ENCODE measurements at regions not wholly inside any gene's neighbourhood (a gene's known extent, or its start where the extent isn't known, plus 50 kb on each side); places are given as distances from the start of the nearest gene placed in this dataset.

GRCh38 chr18:67273288-67273687, 243.2 kb downstream of the DSEL start:
- ATAC-seq (replicated peaks in 1 of 2) = no peak
- H3K4me1 Mint-ChIP-seq (ENCODE audit: low read depth) = peaks cover 15% of the 10 kb centered on the region
- DNase-seq = no peak
- H3K4me3 Mint-ChIP-seq = no peak overlapping the region
- peaks cover 10% of the 10 kb centered on the region for H3K27me3 Mint-ChIP-seq (ENCODE audit: low read depth)
- no peak overlapping the region for H3K27ac Mint-ChIP-seq
- H3K9me3 Mint-ChIP-seq = no peaks in the 10 kb centered on the region
- no peaks in the 10 kb centered on the region for H3K36me3 Mint-ChIP-seq (ENCODE audit: insufficient read depth in 2 of 2)

DNA sequence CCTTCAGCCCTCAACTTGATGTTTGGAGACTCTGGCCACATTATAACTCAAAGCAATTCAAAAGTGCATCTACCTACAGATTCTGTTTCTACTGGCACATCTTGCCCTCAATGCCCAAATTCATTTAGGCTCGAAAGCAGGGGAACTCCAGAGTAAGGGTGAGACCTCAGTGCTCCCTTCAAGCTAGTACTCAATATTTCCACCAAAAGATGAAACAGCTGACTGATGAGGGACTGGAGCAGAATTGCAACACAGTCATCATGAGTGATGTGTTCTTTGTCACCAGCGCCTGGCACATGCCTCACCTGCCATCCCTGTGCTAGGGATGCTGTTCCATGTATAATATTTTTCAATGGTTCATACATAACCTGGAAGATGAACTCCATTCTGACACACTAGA, 247.3 kb downstream of the DSEL start:
- H3K4me1 Mint-ChIP-seq (ENCODE audit: low read depth) = peaks cover 30% of the 10 kb centered on the region
- H3K27ac Mint-ChIP-seq = no peak overlapping the region
- no peaks in the 10 kb centered on the region for H3K36me3 Mint-ChIP-seq (ENCODE audit: insufficient read depth in 2 of 2)
- peak; percentile 74 to 79 for ATAC-seq (replicated peaks in 1 of 2)
- no peak overlapping the region for H3K4me3 Mint-ChIP-seq
- H3K9me3 Mint-ChIP-seq = peaks cover 0 to 2% of the 10 kb centered on the region in 2 donors
- peaks cover 10% of the 10 kb centered on the region for H3K27me3 Mint-ChIP-seq (ENCODE audit: low read depth)
- DNase-seq = peak; percentile 2 to 3

DNA sequence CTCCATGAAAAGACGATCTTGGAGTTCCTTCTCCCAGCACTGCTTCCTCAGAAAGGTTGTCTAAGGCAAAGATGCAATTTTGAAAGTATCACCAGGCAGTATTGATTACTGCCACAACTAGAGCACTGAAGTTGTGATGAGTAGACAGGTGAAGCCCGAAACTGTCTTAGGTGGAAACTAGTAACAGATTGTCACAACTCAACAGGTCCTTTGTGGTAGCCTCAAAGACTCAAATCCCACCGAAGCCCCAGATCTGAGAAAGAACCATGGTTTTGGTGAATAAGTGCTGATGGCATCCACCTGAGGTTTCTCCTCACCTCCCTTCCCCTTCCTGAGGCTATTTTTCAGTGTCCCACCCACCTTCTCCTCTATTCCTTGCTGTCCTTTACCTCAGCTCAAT, 248.0 kb downstream of the DSEL start:
- Mint-ChIP-seq H3K36me3 (ENCODE audit: insufficient read depth in 2 of 2) (no peaks in the 10 kb centered on the region), H3K4me3 (no peak overlapping the region), H3K9me3 (peaks cover 0 to 2% of the 10 kb centered on the region in 2 donors), H3K27ac (no peak overlapping the region), H3K4me1 (ENCODE audit: low read depth) (peaks cover 30% of the 10 kb centered on the region), H3K27me3 (ENCODE audit: low read depth) (peaks cover 10% of the 10 kb centered on the region)
- DNase-seq (no peak), ATAC-seq (replicated peaks in 1 of 2) (peak; percentile 29 to 33)

DNA sequence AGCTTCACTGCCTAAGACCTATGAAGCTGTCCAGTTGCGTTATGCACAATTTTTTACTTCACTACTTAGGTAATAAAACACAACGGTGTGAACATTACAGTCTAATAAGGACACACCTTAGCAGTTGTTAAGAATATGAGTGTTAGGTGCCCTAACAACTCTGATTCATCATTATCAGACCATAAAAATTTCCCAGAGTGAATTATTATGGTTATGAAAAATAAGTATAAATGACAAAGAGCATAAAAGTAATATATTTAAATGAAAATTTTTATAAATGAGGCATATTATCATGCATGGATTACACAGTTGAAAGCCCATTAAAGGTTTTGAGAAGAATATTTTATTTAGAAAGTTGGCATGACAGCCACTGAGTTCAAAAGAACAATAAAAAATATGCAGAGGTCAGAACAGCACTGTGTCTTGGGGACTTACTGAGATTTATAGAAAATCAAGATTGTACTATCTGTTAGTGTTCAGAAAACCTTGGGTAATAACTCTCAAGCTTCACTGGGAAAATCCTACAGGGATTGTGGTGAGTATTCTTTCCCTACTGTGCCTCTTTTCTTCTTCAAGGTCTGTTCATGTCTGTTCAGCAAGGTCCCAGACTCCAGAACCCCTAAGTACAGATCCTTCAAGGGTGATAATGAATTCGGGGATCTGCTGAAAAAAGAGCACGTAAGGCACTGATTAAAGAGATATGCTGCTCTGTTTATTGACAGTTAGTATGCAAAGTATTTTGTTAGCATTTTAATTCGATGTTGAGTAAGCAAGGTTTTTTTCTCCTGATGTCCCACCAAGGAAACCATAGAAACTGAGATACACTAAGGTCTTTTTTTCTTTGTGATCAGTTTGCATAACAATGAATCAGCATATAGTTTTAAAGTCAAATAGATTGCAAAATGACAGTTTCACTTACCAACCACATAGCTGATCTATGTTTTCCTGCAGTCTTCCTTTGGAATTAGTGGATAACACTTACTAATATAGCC, 250.0 kb downstream of the DSEL start:
- Mint-ChIP-seq H3K27ac (no peak overlapping the region), H3K4me3 (peak overlapping the region in 1 of 2 donors; percentile 11), H3K9me3 (peaks cover 0 to 2% of the 10 kb centered on the region in 2 donors), H3K27me3 (ENCODE audit: low read depth) (peaks cover 10% of the 10 kb centered on the region), H3K36me3 (ENCODE audit: insufficient read depth in 2 of 2) (no peaks in the 10 kb centered on the region), H3K4me1 (ENCODE audit: low read depth) (peaks cover 38% of the 10 kb centered on the region)
- no peak for DNase-seq
- no peak for ATAC-seq (replicated peaks in 1 of 2)

DNA sequence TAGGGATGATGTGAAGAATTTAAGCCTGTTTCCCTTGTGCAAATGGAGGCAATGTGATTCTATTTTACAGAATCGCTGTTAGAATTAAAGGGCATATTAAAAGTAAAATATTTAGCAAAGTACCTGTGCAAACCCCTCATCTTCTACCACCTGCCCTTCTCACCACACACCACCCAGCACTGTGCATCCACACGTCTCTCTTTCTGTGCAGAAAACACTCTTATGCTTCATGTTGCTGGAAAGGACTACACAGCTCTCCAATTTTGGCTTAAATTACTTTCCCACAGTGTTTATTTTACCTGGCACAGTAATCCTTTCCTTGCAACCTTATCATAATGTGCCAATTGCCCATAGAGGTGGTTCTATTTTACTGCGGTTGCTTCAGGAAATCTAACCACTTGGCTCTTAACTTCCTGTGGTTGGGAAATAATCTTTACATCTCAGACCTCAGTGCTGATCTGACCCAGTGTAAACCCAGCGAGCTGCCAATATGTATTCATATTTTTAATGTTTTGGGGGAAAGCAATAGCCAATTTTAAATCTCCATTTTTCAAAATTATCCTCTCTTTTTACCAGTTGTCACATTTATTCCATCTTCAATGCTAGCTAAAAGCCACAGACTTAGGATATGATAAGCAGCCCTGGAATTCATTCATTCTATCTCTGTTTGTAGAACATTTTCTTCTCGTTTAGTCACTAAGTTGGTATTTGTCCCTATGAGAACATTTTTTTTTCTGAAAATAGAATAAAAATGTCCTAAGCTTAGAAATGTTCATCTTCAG, 250.9 kb downstream of the DSEL start:
- peaks cover 38% of the 10 kb centered on the region for H3K4me1 Mint-ChIP-seq (ENCODE audit: low read depth)
- no peak for DNase-seq
- H3K27me3 Mint-ChIP-seq (ENCODE audit: low read depth) = peaks cover 10% of the 10 kb centered on the region
- no peak overlapping the region for H3K27ac Mint-ChIP-seq
- peak overlapping the region; percentile 4 to 11 for H3K4me3 Mint-ChIP-seq
- no peaks in the 10 kb centered on the region for H3K36me3 Mint-ChIP-seq (ENCODE audit: insufficient read depth in 2 of 2)
- ATAC-seq (replicated peaks in 1 of 2) = peak; percentile 37 to 50
- peaks cover 0 to 2% of the 10 kb centered on the region in 2 donors for H3K9me3 Mint-ChIP-seq

DNA sequence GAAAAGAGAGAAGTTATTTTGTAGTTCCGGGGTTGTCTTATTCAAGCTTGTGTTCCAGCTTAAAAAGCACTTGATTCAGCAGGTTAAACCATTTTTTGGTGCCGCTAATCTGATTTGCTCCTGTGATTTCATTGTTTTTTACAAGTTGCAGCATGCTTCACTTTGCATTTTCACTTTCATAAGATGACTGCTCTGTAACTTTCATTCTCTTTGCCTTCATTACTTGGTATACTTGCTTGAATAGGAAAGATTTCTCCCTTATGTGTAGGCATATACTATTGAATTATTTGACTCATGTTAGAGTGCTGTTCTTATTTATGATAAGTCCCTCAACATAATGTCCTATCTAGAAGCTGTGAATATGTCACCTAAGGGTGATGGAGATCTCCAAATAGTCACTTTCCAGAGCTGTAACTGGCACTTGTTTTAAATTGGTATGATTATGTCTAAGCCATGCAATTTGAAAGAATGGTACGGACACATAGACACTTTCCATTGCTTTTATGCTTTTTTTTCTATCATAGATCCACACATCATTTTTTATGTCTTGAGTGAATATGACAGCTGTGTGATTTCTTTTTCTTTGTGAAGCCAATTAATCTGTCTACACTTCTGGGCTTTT, 254.5 kb downstream of the DSEL start:
- no peaks in the 10 kb centered on the region for H3K27me3 Mint-ChIP-seq (ENCODE audit: low read depth)
- no peaks in the 10 kb centered on the region for H3K36me3 Mint-ChIP-seq (ENCODE audit: insufficient read depth in 2 of 2)
- H3K9me3 Mint-ChIP-seq = no peaks in the 10 kb centered on the region
- H3K4me3 Mint-ChIP-seq = peak overlapping the region in 1 of 2 donors; percentile 19
- peaks cover 27% of the 10 kb centered on the region for H3K4me1 Mint-ChIP-seq (ENCODE audit: low read depth)
- peak overlapping the region; percentile 68 for H3K27ac Mint-ChIP-seq
- ATAC-seq (replicated peaks in 1 of 2) = peak; percentile 56 to 81
- no peak for DNase-seq

- ATAC-seq (replicated peaks in 1 of 2) (peak; percentile 45 to 48), DNase-seq (no peak)
- no peaks in the 10 kb centered on the region for H3K27me3 Mint-ChIP-seq (ENCODE audit: low read depth)
- H3K4me1 Mint-ChIP-seq (ENCODE audit: low read depth) = peaks cover 23% of the 10 kb centered on the region
- H3K27ac Mint-ChIP-seq = no peak overlapping the region
- no peaks in the 10 kb centered on the region for H3K36me3 Mint-ChIP-seq (ENCODE audit: insufficient read depth in 2 of 2)
- no peak overlapping the region for H3K4me3 Mint-ChIP-seq
- H3K9me3 Mint-ChIP-seq = no peaks in the 10 kb centered on the region
Measured at GRCh38 chr18:67260841-67261240, 255.7 kb downstream of the DSEL start.

DNA sequence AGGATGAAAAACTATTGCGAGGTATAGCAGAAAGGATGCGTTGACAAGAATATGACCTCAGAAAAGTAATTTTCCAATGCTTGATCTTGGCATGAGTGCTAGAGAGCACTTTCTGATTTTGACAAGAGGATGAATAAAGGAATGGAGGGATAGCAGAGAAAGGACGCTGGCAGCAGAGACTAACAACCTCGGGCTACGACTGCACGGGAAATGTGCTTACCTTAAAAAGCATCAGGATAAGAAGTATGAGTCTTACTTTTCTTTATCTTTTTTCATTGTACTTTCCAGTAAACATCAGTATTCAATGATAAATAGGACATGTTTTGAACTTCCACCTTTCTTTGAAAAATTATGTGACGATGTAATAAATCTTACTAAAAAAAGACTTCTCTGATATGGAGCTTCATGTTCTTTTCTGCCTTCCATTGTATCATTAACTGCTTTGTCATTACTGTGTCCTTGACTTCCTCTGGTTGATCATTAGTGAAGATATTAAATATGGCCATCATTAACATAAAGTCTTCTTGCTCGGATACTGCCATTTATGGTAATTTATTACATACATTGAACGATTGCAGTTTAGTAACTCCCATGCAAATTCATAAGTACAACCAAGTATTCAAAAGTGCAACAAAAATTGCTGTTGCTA, 265.6 kb downstream of the DSEL start:
- DNase-seq (no peak), ATAC-seq (replicated peaks in 1 of 2) (no peak)
- Mint-ChIP-seq H3K27ac (no peak overlapping the region), H3K4me1 (ENCODE audit: low read depth) (no peaks in the 10 kb centered on the region), H3K36me3 (ENCODE audit: insufficient read depth in 2 of 2) (no peaks in the 10 kb centered on the region), H3K27me3 (ENCODE audit: low read depth) (no peaks in the 10 kb centered on the region), H3K4me3 (no peak overlapping the region), H3K9me3 (peaks cover 2% of the 10 kb centered on the region in 2 donors)

DNA sequence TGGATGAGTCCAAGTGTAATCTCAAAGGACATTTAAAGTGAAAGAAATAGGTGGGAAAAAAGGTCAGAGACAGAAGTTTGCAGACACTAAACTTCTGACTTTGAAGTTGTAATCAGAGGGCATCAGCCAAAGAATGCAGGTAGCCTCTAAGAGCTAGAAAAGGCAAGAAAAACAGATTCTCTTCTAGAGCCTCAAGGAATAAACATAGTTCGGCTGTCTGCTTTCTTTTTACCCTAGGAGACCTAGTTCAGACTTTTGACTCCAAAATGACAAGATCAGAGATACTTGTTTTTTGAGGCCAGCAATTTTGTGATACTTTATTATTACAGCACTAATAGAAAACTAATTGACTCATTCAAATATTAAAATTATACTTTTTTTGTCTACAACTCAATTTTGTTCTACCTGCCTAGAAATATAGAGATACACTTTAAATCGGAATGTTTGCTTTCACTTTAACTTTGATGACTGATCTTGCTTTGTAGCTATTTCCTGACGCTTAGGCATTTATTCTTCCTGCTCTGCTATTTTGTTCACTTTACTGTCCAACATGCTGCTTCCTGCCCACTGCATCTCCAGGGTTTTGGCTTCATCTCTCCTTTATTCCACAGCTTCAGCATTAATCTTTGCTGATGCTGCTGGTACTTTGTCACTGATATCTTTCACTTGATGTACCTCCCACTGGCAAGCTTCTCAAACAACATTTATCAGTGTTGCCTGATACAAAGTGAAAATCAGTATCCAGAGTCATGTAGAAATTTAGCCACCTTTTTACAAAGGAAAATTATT, 272.5 kb downstream of the DSEL start:
- Mint-ChIP-seq H3K27me3 (ENCODE audit: low read depth) (no peaks in the 10 kb centered on the region), H3K4me3 (peak overlapping the region; percentile 82 to 84), H3K4me1 (ENCODE audit: low read depth) (peaks cover 9% of the 10 kb centered on the region), H3K36me3 (ENCODE audit: insufficient read depth in 2 of 2) (no peaks in the 10 kb centered on the region), H3K9me3 (no peaks in the 10 kb centered on the region), H3K27ac (peak overlapping the region; percentile 83)
- DNase-seq = peak in 1 of 2 donors; percentile 5
- peak in 1 of 2 donors; percentile 54 for ATAC-seq (replicated peaks in 1 of 2)

DNA sequence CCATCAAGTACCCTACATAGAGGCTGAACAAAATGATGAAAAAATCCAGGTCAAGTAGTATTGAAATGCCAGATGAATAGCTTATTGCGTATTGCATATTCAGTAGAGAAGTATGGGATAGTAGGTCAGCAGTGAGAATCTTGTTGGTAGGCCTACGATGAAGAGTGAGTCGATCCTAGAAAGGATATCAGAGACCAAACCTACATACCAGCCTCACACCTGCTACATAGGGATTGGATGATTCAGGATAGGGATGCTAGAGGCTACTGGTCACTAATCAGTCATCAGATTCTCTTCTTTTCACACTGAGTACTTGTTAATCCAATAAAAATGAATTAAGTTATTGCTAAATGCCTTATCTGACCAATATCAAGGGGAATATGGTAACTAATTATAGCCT, 274.5 kb downstream of the DSEL start:
- ATAC-seq (replicated peaks in 1 of 2) = no peak
- Mint-ChIP-seq H3K27ac (no peak overlapping the region), H3K9me3 (no peaks in the 10 kb centered on the region), H3K4me1 (ENCODE audit: low read depth) (peaks cover 9% of the 10 kb centered on the region), H3K36me3 (ENCODE audit: insufficient read depth in 2 of 2) (no peaks in the 10 kb centered on the region), H3K4me3 (no peak overlapping the region), H3K27me3 (ENCODE audit: low read depth) (no peaks in the 10 kb centered on the region)
- DNase-seq = no peak

- Mint-ChIP-seq H3K36me3 (ENCODE audit: insufficient read depth in 2 of 2) (no peaks in the 10 kb centered on the region), H3K27me3 (ENCODE audit: low read depth) (no peaks in the 10 kb centered on the region), H3K9me3 (no peaks in the 10 kb centered on the region), H3K4me3 (no peak overlapping the region), H3K27ac (peak overlapping the region; percentile 80), H3K4me1 (ENCODE audit: low read depth) (peaks cover 9% of the 10 kb centered on the region)
- ATAC-seq (replicated peaks in 1 of 2) = peak in 1 of 2 donors; percentile 49
- no peak for DNase-seq
Measured at GRCh38 chr18:67241299-67241698, 275.2 kb downstream of the DSEL start.

DNA sequence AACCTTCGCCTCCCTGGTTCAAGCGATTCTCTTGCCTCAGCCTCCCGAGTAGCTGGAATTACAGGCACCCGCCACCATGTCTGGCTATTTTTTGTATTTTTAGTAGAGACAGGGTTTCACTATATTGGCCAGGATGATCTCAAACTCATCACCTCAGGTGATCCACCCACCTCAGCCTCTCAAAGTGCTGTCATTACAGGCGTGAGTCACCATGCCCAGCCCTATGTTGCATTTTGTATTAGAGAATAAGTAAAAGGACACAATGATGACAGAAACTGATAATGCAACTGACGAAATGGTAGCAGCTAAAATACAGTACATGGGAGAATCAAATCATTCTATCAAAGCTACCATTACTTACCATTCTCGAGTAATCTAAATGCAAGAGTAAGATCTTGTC, 276.7 kb downstream of the DSEL start:
- no peaks in the 10 kb centered on the region for H3K36me3 Mint-ChIP-seq (ENCODE audit: insufficient read depth in 2 of 2)
- H3K27ac Mint-ChIP-seq = no peak overlapping the region
- ATAC-seq (replicated peaks in 1 of 2) (peak; percentile 41 to 44), DNase-seq (peak in 1 of 2 donors; percentile 5)
- H3K27me3 Mint-ChIP-seq (ENCODE audit: low read depth) = no peaks in the 10 kb centered on the region
- no peaks in the 10 kb centered on the region for H3K9me3 Mint-ChIP-seq
- H3K4me3 Mint-ChIP-seq = no peak overlapping the region
- H3K4me1 Mint-ChIP-seq (ENCODE audit: low read depth) = peaks cover 9% of the 10 kb centered on the region
